Mucosa of rectum (tissue), 2 donors: ENCODE measurements at regions not wholly inside any gene's neighbourhood (a gene's known extent, or its start where the extent isn't known, plus 50 kb on each side); places are given as distances from the start of the nearest gene placed in this dataset.

Experiments
- H3K27ac ChIP-seq, 2 donors: one replicate each; pipeline ENCODE4 v1.7.0; 2013; ENCODE audit warnings: inconsistent platforms in 2 of 2, low read depth in 2 of 2, low read length in 2 of 2
- H3K27me3 ChIP-seq, 2 donors: one replicate each; pipeline ENCODE4 v1.7.0; 2013; ENCODE audit warnings: low read length in 2 of 2; ENCODE audit not compliant: control insufficient read depth in 2 of 2, insufficient read depth in 2 of 2
- H3K36me3 ChIP-seq, 2 donors: one replicate each; pipeline ENCODE4 v1.7.0; 2013; ENCODE audit warnings: low read length in 2 of 2; ENCODE audit not compliant: control insufficient read depth in 2 of 2, insufficient read depth in 2 of 2
- H3K4me1 ChIP-seq, 2 donors: one replicate each; pipeline ENCODE4 v1.7.0; 2013; ENCODE audit warnings: low read length in 2 of 2, mild to moderate bottlenecking in 1 of 2; ENCODE audit not compliant: control insufficient read depth in 2 of 2, insufficient read depth in 2 of 2
- H3K4me3 ChIP-seq, 2 donors: one replicate each; pipeline ENCODE4 v1.7.0; 2013; ENCODE audit warnings: low read length in 2 of 2
- H3K9ac ChIP-seq, 2 donors: one replicate each; pipeline ENCODE4 v1.7.0; 2013; ENCODE audit warnings: low read length in 2 of 2, low read depth in 1 of 2, mild to moderate bottlenecking in 1 of 2
- H3K9me3 ChIP-seq, 2 donors: one replicate each; pipeline ENCODE4 v1.7.0; 2013; ENCODE audit warnings: low read length in 2 of 2; ENCODE audit not compliant: control insufficient read depth in 2 of 2
- donor health status: healthy.
- donor health status: Normal muscosa, but diverticular disease.

- H3K36me3 ChIP-seq = no peaks in the 10 kb centered on the region
- no peak overlapping the region for H3K9ac ChIP-seq
- no peak overlapping the region for H3K4me3 ChIP-seq
- no peaks in the 10 kb centered on the region for H3K9me3 ChIP-seq
- no peak overlapping the region for H3K27ac ChIP-seq
- H3K4me1 ChIP-seq = no peaks in the 10 kb centered on the region
- no peaks in the 10 kb centered on the region for H3K27me3 ChIP-seq
Observed at GRCh38 chr7:94100723-94101345, 96.7 kb upstream of the BET1 start.

- no peak overlapping the region for H3K9ac ChIP-seq
- no peak overlapping the region for H3K4me3 ChIP-seq
- H3K27ac ChIP-seq = no peak overlapping the region
- H3K9me3 ChIP-seq = no peaks in the 10 kb centered on the region
- H3K4me1 ChIP-seq = no peaks in the 10 kb centered on the region
- no peaks in the 10 kb centered on the region for H3K27me3 ChIP-seq
- H3K36me3 ChIP-seq = no peaks in the 10 kb centered on the region
Observed at GRCh38 chr7:94104301-94104700, 100.1 kb upstream of the BET1 start.

- no peak overlapping the region for H3K9ac ChIP-seq
- no peaks in the 10 kb centered on the region for H3K36me3 ChIP-seq
- no peaks in the 10 kb centered on the region for H3K4me1 ChIP-seq
- H3K4me3 ChIP-seq = no peak overlapping the region
- H3K27ac ChIP-seq = no peak overlapping the region
- no peaks in the 10 kb centered on the region for H3K27me3 ChIP-seq
- H3K9me3 ChIP-seq = no peaks in the 10 kb centered on the region
Observed at GRCh38 chr7:94109556-94109955, 105.4 kb upstream of the BET1 start.

- no peak overlapping the region for H3K4me3 ChIP-seq
- no peaks in the 10 kb centered on the region for H3K27me3 ChIP-seq
- no peak overlapping the region for H3K27ac ChIP-seq
- H3K4me1 ChIP-seq = no peaks in the 10 kb centered on the region
- H3K9me3 ChIP-seq = no peaks in the 10 kb centered on the region
- no peaks in the 10 kb centered on the region for H3K36me3 ChIP-seq
- no peak overlapping the region for H3K9ac ChIP-seq
Observed at GRCh38 chr7:94111009-94111408, 106.9 kb upstream of the BET1 start.

- Histone ChIP-seq H3K9ac (no peak overlapping the region), H3K4me1 (no peaks in the 10 kb centered on the region), H3K27me3 (no peaks in the 10 kb centered on the region), H3K36me3 (no peaks in the 10 kb centered on the region), H3K4me3 (no peak overlapping the region), H3K9me3 (no peaks in the 10 kb centered on the region), H3K27ac (no peak overlapping the region)
Observed at GRCh38 chr7:94115316-94115715, 111.2 kb upstream of the BET1 start.

- H3K36me3 ChIP-seq = no peaks in the 10 kb centered on the region
- H3K4me1 ChIP-seq = no peaks in the 10 kb centered on the region
- H3K4me3 ChIP-seq = no peak overlapping the region
- H3K9ac ChIP-seq = no peak overlapping the region
- no peak overlapping the region for H3K27ac ChIP-seq
- H3K9me3 ChIP-seq = no peaks in the 10 kb centered on the region
- no peaks in the 10 kb centered on the region for H3K27me3 ChIP-seq
Observed at GRCh38 chr7:94123136-94123535, 119.0 kb upstream of the BET1 start.

- Histone ChIP-seq H3K4me1 (no peaks in the 10 kb centered on the region), H3K36me3 (no peaks in the 10 kb centered on the region), H3K27me3 (no peaks in the 10 kb centered on the region), H3K27ac (no peak overlapping the region), H3K9me3 (no peaks in the 10 kb centered on the region), H3K9ac (no peak overlapping the region), H3K4me3 (no peak overlapping the region)
Observed at GRCh38 chr7:94127026-94127425, 122.9 kb upstream of the BET1 start.

GRCh38 chr7:94128072-94128471 lies 123.9 kb upstream of the BET1 start:
- Histone ChIP-seq H3K9me3 (no peaks in the 10 kb centered on the region), H3K9ac (no peak overlapping the region), H3K27ac (no peak overlapping the region)

GRCh38 chr7:94129443-94130140 lies 125.4 kb upstream of the BET1 start:
- no peaks in the 10 kb centered on the region for H3K36me3 ChIP-seq
- H3K9me3 ChIP-seq = no peaks in the 10 kb centered on the region
- no peaks in the 10 kb centered on the region for H3K4me1 ChIP-seq
- no peak overlapping the region for H3K4me3 ChIP-seq
- H3K27me3 ChIP-seq = no peaks in the 10 kb centered on the region
- no peak overlapping the region for H3K27ac ChIP-seq
- H3K9ac ChIP-seq = no peak overlapping the region

More at GRCh38 chr7:94128072-94128471, 123.9 kb upstream of the BET1 start:
- Histone ChIP-seq H3K36me3 (no peaks in the 10 kb centered on the region), H3K27me3 (no peaks in the 10 kb centered on the region), H3K4me1 (no peaks in the 10 kb centered on the region), H3K4me3 (no peak overlapping the region)

- H3K9me3 ChIP-seq = no peaks in the 10 kb centered on the region
- H3K9ac ChIP-seq = no peak overlapping the region
- no peaks in the 10 kb centered on the region for H3K27me3 ChIP-seq
- no peaks in the 10 kb centered on the region for H3K36me3 ChIP-seq
- H3K27ac ChIP-seq = no peak overlapping the region
- no peak overlapping the region for H3K4me3 ChIP-seq
- H3K4me1 ChIP-seq = no peaks in the 10 kb centered on the region
Observed at GRCh38 chr7:94130716-94131115, 126.6 kb upstream of the BET1 start.
